MCF 10A (cell line): ENCODE measurements at regions not wholly inside any gene's neighbourhood (a gene's known extent, or its start where the extent isn't known, plus 50 kb on each side); places are given as distances from the start of the nearest gene placed in this dataset.

Experiments
- BruUV-seq: library from RNA; stranded (reverse); fragments of 400-500 nt; replicated peaks from 2 replicates; lab custom pipeline; 2021; lab: Mats Ljungman, UMichigan
- CTCF ChIA-PET: fragments of 300-600 bp; sonication (Branson Sonifier 250); formaldehyde crosslinking; extraction: SDS; loops from one replicate; lab custom pipeline; 2021; ENCODE audit warnings: antibody characterized with exemption, inconsistent platforms; lab: Yijun Ruan, JAX
- POLR2A ChIA-PET: fragments of 300-600, 350-650 bp; sonication (Branson Sonifier 250); formaldehyde crosslinking; extraction: SDS; loops from one replicate; lab custom pipeline; 2020; ENCODE audit warnings: antibody characterized with exemption, inconsistent platforms; lab: Yijun Ruan, JAX
- DNase-seq: peaks from one replicate; pipeline ENCODE4 v3.0.0-alpha.2; 2018; ENCODE audit not compliant: unreplicated experiment
- H3K27ac Mint-ChIP-seq: one replicate; pipeline ENCODE4 v1.8.0; 2022; ENCODE audit warnings: mild to moderate bottlenecking, low read depth, mixed read lengths; ENCODE audit not compliant: unreplicated experiment
- H3K27me3 Mint-ChIP-seq: one replicate; pipeline ENCODE4 v1.8.0; 2022; ENCODE audit warnings: mixed read lengths; ENCODE audit not compliant: insufficient read depth, unreplicated experiment
- H3K36me3 Mint-ChIP-seq: one replicate; pipeline ENCODE4 v1.8.0; 2022; ENCODE audit warnings: mild to moderate bottlenecking, moderate library complexity, mixed read lengths; ENCODE audit not compliant: insufficient read depth, unreplicated experiment
- H3K4me1 Mint-ChIP-seq: one replicate; pipeline ENCODE4 v1.8.0; 2022; ENCODE audit warnings: mixed read lengths; ENCODE audit not compliant: insufficient read depth, unreplicated experiment
- H3K4me3 Mint-ChIP-seq: one replicate; pipeline ENCODE4 v1.8.0; 2022; ENCODE audit warnings: mild to moderate bottlenecking, moderate library complexity, mixed read lengths; ENCODE audit not compliant: unreplicated experiment
- H3K9me3 Mint-ChIP-seq: one replicate; pipeline ENCODE4 v1.8.0; 2022; ENCODE audit warnings: mixed read lengths; ENCODE audit not compliant: unreplicated experiment
- intact Hi-C: fragments of 100-400 bp; cut with micrococcal nuclease; formaldehyde crosslinking; loops from 2 replicates; pipeline ENCODE4 v1.14.1; 2022
- TF ChIP-seq, protein P1 (sequence below): fragments of 200-600 bp; IDR thresholded peaks from one replicate; pipeline ENCODE4 v1.8.0; 2022; ENCODE audit warnings: antibody characterized with exemption, mild to moderate bottlenecking; ENCODE audit not compliant: unreplicated experiment

DNA sequence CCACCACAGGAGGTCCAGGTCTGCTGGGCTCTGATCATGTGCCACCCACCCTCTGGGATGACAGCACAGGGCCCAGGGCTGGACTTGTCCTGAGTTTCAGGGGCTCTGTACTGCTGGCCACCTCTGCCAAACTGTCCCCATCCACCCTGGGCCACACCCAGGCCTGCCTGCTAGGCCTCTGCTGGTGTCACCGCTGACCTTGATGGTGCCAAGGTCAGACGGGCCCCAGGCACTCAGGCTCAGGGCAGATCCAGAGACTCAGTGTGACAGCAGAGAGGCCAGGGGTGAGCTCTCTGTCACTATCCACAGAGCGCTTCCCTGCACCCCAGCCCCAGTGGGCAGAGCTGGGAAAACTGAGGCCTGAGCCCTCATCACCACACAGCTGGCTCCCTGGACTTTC lies 75.6 kb downstream of the RMI2 start:
- ChIA-PET CTCF (no interaction called here), POLR2A (no interaction called here)
- no TSS peak for BruUV-seq
- Mint-ChIP-seq H3K27ac (no peak overlapping the region), H3K27me3 (no peaks in the 10 kb centered on the region), H3K4me1 (no peaks in the 10 kb centered on the region), H3K9me3 (no peaks in the 10 kb centered on the region), H3K4me3 (no peak overlapping the region), H3K36me3 (no peaks in the 10 kb centered on the region)
- TF ChIP-seq, protein P1, sequence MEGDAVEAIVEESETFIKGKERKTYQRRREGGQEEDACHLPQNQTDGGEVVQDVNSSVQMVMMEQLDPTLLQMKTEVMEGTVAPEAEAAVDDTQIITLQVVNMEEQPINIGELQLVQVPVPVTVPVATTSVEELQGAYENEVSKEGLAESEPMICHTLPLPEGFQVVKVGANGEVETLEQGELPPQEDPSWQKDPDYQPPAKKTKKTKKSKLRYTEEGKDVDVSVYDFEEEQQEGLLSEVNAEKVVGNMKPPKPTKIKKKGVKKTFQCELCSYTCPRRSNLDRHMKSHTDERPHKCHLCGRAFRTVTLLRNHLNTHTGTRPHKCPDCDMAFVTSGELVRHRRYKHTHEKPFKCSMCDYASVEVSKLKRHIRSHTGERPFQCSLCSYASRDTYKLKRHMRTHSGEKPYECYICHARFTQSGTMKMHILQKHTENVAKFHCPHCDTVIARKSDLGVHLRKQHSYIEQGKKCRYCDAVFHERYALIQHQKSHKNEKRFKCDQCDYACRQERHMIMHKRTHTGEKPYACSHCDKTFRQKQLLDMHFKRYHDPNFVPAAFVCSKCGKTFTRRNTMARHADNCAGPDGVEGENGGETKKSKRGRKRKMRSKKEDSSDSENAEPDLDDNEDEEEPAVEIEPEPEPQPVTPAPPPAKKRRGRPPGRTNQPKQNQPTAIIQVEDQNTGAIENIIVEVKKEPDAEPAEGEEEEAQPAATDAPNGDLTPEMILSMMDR = no peak
- DNase-seq = no peak
- intact Hi-C loops = no loop called here

DNA sequence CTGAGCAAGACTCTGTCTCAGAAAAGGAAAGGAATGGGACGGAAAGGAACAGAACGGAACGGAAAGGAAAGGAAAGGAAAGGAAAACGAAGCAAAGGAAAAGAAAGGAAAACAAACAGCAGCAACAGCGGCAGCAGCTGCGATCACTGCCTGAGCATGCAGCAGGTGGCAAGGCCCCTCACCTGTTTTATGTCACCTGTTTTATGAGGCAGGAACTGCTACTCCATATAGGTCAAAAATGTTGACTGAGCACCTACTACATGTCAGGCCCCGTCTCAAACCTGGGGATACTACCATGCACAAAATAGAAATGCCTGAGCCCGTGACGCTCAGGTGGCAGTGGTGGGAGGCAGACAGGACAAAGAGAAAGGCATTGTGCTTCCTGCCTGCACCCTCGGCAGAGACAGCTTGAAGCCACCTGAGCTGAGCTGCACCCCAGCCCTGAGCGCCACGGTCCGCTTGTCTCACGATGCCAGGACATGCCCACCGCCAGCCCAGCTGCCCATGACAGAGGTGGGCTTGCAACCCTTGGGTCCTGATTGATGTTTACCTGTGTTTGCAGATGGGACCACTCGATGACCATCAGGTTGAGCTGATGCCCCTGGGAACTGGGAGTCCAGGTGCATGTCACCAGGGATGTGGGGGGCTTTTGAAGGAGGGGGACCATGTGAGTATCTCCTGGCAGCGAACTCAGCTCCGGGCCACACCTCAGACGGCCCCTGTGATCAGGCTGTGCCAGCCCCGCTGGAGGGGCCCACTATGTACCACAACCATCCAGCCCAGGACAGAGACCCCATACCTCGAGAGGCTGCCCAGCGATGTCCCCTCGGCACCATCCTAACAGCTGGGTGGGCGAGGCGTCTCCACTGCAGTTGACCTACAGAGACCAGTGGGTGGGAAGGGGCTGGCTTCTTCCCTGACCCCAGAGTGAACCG lies 77.4 kb downstream of the RMI2 start:
- no peaks in the 10 kb centered on the region for H3K27me3 Mint-ChIP-seq
- BruUV-seq = no TSS peak
- no peak overlapping the region for H3K27ac Mint-ChIP-seq
- TF ChIP-seq, protein P1 = no peak
- H3K36me3 Mint-ChIP-seq = no peaks in the 10 kb centered on the region
- no peak for DNase-seq
- ChIA-PET POLR2A (no interaction called here), CTCF (interaction anchor here (0.7 to 0.9 kb wide), 2 partner anchors 57 to 191 kb away, joined by 3 read pairs; no protein-coding TSS in a partner anchor)
- H3K4me1 Mint-ChIP-seq = no peaks in the 10 kb centered on the region
- intact Hi-C loops = no loop called here
- H3K9me3 Mint-ChIP-seq = no peaks in the 10 kb centered on the region
- H3K4me3 Mint-ChIP-seq = no peak overlapping the region

DNA sequence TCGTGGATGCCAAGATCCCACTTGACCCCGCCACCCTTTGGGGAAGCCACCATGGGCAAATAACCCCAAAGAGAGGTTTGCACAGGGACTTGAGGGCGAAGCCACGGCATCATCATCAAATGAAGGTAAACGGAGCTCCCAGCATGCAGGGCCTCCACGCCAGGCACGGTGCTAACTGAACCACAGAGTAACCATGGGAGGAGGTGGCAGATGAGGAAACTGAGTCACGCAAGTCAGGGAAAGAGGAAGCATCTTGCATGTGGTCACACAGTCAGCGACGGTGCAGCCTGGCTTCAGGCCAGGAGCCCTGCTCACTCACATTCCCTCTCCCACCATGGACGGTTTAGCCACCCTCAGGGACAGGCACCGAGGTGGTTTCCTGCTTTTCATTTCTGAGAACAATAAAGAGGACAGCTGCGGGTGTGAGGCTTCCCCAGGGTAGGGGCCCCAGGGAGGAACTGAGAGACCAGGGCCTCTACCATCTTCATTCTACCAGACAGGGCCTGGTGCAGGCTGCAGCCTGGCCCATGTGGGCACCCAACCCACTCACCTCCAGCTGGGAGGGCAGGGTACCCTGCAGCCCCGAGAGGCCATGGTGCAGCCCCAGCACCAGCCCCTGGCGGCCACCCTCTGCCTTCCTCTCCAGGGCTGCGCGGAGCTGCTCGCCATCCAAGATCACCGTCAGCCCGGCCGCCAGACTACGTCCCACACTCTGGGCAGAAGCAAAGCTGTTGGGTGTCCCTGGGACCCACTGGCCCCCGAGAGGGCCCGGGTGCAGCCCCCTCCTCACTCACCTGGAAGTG lies 78.3 kb downstream of the RMI2 start:
- no peaks in the 10 kb centered on the region for H3K9me3 Mint-ChIP-seq
- no peak overlapping the region for H3K4me3 Mint-ChIP-seq
- no peaks in the 10 kb centered on the region for H3K4me1 Mint-ChIP-seq
- BruUV-seq = no TSS peak
- H3K27ac Mint-ChIP-seq = no peak overlapping the region
- TF ChIP-seq, protein P1 = no peak
- no peaks in the 10 kb centered on the region for H3K27me3 Mint-ChIP-seq
- DNase-seq = no peak
- intact Hi-C loops = no loop called here
- no peaks in the 10 kb centered on the region for H3K36me3 Mint-ChIP-seq
- CTCF ChIA-PET = interaction anchor here (1.7 kb wide), 1 partner anchor 15 kb away, joined by 4 read pairs; no protein-coding TSS in a partner anchor
- POLR2A ChIA-PET = no interaction called here

DNA sequence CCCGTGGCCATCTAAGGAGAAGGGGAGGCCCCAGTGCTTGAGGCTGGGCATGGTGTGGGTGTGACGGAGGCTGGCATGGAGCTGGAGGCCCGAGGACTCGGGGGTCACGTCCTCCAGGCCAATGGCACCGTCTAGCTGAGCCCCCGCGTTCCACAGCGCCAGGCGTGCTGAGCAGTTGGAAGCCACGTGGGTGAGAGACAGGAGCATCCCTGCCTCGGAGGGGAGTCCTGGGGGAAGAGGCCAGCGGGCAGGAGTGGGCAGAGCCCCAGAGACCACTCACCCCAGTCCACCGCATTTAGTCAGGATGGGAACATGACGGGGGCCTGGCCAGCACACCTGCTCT lies 78.8 kb downstream of the RMI2 start:
- Mint-ChIP-seq H3K27ac (no peak overlapping the region), H3K4me1 (no peaks in the 10 kb centered on the region), H3K36me3 (no peaks in the 10 kb centered on the region), H3K9me3 (no peaks in the 10 kb centered on the region), H3K27me3 (no peaks in the 10 kb centered on the region), H3K4me3 (no peak overlapping the region)
- POLR2A ChIA-PET = interaction anchor here (0.5 kb wide), 1 partner anchor 167 kb away, joined by 4 read pairs; no protein-coding TSS in a partner anchor
- TF ChIP-seq, protein P1 = no peak
- intact Hi-C loops = no loop called here
- no TSS peak for BruUV-seq
- CTCF ChIA-PET = interaction anchor here (1.7 kb wide), 1 partner anchor 14 kb away, joined by 4 read pairs; no protein-coding TSS in a partner anchor
- no peak for DNase-seq
